ENCODE measurements at regions not wholly inside any gene's neighbourhood (a gene's known extent, or its start where the extent isn't known, plus 50 kb on each side); places are given as distances from the start of the nearest gene placed in this dataset.

DNA sequence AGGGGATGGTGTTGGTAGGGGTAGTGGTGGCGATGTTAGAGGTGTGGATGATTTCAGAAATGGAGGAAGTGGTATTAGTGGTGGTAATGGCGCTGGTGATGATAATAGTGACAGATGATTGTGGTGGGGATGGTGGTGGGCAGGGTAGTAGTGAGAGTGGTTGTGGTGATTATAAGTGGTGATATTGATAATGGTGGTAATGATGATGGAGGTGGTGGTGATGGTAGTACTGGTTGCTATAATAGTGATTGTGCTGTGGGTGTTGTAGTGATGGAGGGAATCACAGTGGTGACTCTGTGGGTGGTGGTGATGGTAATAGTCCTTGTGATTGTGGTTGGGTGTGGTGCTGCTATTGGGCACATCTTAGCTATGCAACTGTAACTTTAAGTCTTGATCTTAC, 61.6 kb upstream of the TBX20 start:
- intact Hi-C loops (cut with micrococcal nuclease), result no loop called here

GRCh38 chr7:35314354-35314753, 60.5 kb upstream of the TBX20 start:
- DNase-seq (ENCODE audit: low spot score), result no peak
- H3K4me3 Mint-ChIP-seq, result no peak overlapping the region
- intact Hi-C loops (cut with micrococcal nuclease), result no loop called here
- no peak overlapping the region for H3K27ac Mint-ChIP-seq
- H3K9me3 Mint-ChIP-seq, result no peaks in the 10 kb centered on the region
- H3K4me1 Mint-ChIP-seq (ENCODE audit: low read depth), result no peaks in the 10 kb centered on the region
- H3K27me3 Mint-ChIP-seq (ENCODE audit: insufficient read depth), result no peaks in the 10 kb centered on the region
- H3K36me3 Mint-ChIP-seq (ENCODE audit: low read depth), result no peaks in the 10 kb centered on the region

More for the DNA sequence above, 61.6 kb upstream of the TBX20 start:
- DNase-seq (ENCODE audit: low spot score), result no peak
- Mint-ChIP-seq H3K4me1 (ENCODE audit: low read depth) (no peaks in the 10 kb centered on the region), H3K27ac (no peak overlapping the region), H3K9me3 (no peaks in the 10 kb centered on the region), H3K36me3 (ENCODE audit: low read depth) (no peaks in the 10 kb centered on the region), H3K27me3 (ENCODE audit: insufficient read depth) (no peaks in the 10 kb centered on the region), H3K4me3 (no peak overlapping the region)

DNA sequence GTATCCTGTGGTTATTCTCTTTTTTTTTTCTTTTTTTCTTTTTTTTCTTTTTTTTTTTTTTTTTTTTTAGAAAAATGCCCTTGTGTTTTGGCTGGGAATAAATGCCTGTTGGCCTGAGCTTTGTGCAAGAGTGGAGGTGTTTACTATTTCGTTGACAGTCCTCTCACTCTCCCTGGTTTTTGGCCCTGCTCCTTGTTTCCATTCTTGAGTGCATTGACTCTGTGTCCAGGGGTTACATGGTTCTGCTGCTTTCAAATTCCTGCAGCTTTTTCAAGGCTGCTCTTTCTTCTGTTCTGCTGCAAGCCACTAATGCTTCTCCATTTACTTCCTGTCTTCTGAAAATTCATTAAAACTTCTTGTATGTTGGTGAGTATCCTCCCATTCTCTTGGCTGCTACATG, 59.7 kb upstream of the TBX20 start:
- no peaks in the 10 kb centered on the region for H3K27me3 Mint-ChIP-seq (ENCODE audit: insufficient read depth)
- H3K9me3 Mint-ChIP-seq, result no peaks in the 10 kb centered on the region
- H3K36me3 Mint-ChIP-seq (ENCODE audit: low read depth), result no peaks in the 10 kb centered on the region
- H3K4me1 Mint-ChIP-seq (ENCODE audit: low read depth), result no peaks in the 10 kb centered on the region
- no peak overlapping the region for H3K27ac Mint-ChIP-seq
- intact Hi-C loops (cut with micrococcal nuclease), result no loop called here
- DNase-seq (ENCODE audit: low spot score), result no peak
- no peak overlapping the region for H3K4me3 Mint-ChIP-seq
